ENCODE measurements at regions not wholly inside any gene's neighbourhood (a gene's known extent, or its start where the extent isn't known, plus 50 kb on each side); places are given as distances from the start of the nearest gene placed in this dataset.
A peak's percentile ranks its signal among the peaks of the same experiment; 100 is the strongest.

DNA sequence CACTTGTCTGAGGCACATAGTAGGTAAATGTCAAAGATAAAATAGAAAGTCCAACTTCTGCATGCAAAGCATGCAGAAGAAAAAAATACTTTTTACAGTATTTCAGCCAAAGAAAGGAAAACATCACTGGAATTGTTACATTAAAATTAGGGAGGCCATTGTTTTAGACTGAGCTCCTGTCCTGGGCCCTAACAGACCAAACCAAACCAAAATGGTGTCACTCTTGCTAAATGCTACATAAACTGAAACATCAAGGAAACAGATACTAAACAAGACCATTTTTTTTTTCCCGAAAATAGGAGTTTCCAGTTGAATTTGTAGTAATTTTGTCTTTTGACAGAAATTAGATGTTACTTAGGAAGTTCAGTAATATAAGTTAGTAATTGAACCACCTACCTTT, 508.8 kb downstream of the DSC3 start:
- DNase-seq = no peak
- Histone ChIP-seq H3K4me1 (no peaks in the 10 kb centered on the region), H3K27me3 (ENCODE audit: low read depth) (no peaks in the 10 kb centered on the region), H3K4me3 (no peak overlapping the region), H3K36me3 (no peaks in the 10 kb centered on the region), H3K27ac (no peak overlapping the region), H3K9me3 (no peaks in the 10 kb centered on the region)
- ATAC-seq = no peak
- TF ChIP-seq, protein P1, sequence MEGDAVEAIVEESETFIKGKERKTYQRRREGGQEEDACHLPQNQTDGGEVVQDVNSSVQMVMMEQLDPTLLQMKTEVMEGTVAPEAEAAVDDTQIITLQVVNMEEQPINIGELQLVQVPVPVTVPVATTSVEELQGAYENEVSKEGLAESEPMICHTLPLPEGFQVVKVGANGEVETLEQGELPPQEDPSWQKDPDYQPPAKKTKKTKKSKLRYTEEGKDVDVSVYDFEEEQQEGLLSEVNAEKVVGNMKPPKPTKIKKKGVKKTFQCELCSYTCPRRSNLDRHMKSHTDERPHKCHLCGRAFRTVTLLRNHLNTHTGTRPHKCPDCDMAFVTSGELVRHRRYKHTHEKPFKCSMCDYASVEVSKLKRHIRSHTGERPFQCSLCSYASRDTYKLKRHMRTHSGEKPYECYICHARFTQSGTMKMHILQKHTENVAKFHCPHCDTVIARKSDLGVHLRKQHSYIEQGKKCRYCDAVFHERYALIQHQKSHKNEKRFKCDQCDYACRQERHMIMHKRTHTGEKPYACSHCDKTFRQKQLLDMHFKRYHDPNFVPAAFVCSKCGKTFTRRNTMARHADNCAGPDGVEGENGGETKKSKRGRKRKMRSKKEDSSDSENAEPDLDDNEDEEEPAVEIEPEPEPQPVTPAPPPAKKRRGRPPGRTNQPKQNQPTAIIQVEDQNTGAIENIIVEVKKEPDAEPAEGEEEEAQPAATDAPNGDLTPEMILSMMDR (IDR thresholded peaks at IDR 0.05) = no peak
- intact Hi-C loops (cut with DNase I) = no loop called here

DNA sequence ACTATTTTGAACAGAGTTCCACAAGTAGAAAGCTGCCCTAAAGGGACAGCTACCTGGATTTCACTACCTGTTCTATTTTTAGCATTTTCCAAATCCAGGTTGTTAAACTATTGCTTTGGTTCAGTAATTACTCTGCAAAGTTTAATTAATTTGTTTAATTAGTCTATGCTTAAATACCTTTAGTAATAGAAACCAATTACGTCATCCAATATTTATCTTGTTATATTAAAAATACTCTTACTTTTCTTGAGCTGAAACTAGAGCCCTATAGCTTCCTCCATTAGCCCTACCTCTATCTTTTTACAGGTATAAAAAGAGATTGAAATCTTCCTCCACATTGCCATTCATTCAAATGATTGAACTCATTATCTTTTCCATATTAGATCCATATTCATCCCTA, 514.6 kb downstream of the DSC3 start:
- DNase-seq = no peak
- TF ChIP-seq, protein P1 (IDR thresholded peaks at IDR 0.05) = no peak
- Histone ChIP-seq H3K9me3 (no peaks in the 10 kb centered on the region), H3K4me1 (no peaks in the 10 kb centered on the region), H3K36me3 (no peaks in the 10 kb centered on the region), H3K27ac (no peak overlapping the region), H3K27me3 (ENCODE audit: low read depth) (no peaks in the 10 kb centered on the region), H3K4me3 (no peak overlapping the region)
- no peak for ATAC-seq
- intact Hi-C loops (cut with DNase I) = no loop called here

DNA sequence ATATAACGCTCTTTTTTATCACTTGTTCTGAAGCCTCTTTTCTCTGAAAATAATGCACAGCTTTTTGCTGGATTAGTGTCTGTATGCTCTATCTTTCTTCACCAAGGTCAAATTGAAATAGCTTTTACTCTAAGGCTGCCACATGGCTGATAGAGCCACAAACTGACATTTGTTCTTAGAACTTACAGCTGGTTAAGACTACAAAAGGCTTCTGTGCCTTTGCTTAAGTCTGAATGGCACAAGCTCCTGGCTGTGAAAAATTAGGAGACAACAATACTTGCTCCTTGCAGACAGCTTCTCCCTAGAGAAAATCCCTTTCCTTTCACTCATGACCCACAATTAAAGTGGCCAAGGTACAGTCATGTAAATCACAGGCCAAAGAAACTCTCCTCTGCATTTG, 515.3 kb downstream of the DSC3 start:
- no peak overlapping the region for H3K27ac ChIP-seq
- TF ChIP-seq, protein P1 (IDR thresholded peaks at IDR 0.05) = no peak
- no peak for ATAC-seq
- no peak overlapping the region for H3K4me3 ChIP-seq
- no peaks in the 10 kb centered on the region for H3K27me3 ChIP-seq (ENCODE audit: low read depth)
- H3K36me3 ChIP-seq = no peaks in the 10 kb centered on the region
- no peaks in the 10 kb centered on the region for H3K9me3 ChIP-seq
- no peak for DNase-seq
- H3K4me1 ChIP-seq = no peaks in the 10 kb centered on the region
- intact Hi-C loops (cut with DNase I) = no loop called here

DNA sequence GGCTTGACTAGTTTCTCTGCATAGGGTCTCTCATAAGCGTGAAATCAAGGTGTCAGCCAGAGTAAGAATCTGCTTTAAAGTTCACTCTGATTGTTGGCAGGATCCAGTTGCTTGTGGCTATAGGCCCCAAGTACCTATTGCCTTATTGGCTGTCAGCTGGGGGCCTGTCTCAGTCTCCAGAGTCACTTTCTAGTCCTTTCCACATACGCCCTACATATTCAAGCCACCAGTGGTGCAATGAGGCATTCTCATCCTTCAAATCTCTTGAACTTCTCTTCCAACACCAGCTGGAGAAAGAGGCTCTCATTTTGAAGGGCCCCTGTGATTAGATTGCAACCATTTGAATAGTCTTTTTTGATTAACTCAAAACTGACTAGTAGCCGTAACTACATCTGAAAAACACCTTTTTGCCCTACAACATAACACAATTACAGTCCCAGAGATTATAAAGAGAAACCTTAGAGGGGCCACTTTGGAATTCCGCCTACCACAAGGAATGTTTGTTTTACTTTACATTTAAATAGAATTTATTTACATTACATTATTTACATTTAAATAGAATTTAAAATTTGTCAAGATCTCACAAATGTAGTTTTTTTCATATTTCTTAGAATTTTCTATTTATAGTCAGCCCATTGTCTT, 520.1 kb downstream of the DSC3 start:
- DNase-seq (no peak), ATAC-seq (no peak)
- Histone ChIP-seq H3K9me3 (no peaks in the 10 kb centered on the region), H3K27ac (no peak overlapping the region), H3K4me1 (no peaks in the 10 kb centered on the region), H3K27me3 (ENCODE audit: low read depth) (no peaks in the 10 kb centered on the region), H3K4me3 (no peak overlapping the region), H3K36me3 (no peaks in the 10 kb centered on the region)
- intact Hi-C loops (cut with DNase I) = no loop called here
- TF ChIP-seq, protein P1 (IDR thresholded peaks at IDR 0.05) = no peak

DNA sequence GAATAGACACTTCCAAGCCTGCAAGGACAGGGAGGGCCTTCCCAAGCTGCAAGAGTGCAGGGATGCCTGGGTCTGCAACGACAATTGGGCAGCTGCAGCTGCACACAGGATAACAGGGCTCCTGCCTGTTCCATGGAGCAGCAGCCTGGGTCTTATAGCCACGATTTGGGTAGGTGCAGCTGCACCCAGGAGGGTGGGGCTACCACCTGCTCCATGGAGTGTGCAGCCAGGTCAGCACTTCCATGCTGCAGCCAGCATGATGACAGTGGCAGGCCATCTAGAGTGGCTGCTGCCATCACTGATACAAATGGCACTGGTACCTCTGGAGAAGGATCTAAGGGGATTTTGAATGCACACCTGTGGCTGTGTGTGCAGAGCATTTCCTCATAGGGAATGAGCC, 528.5 kb downstream of the DSC3 start:
- no peak overlapping the region for H3K4me3 ChIP-seq
- H3K27me3 ChIP-seq (ENCODE audit: low read depth) = no peaks in the 10 kb centered on the region
- H3K27ac ChIP-seq = no peak overlapping the region
- ATAC-seq (peak in 1 of 2 donors; percentile 28), DNase-seq (no peak)
- TF ChIP-seq, protein P1 (IDR thresholded peaks at IDR 0.05) = no peak
- H3K9me3 ChIP-seq = no peaks in the 10 kb centered on the region
- intact Hi-C loops (cut with DNase I) = no loop called here
- H3K4me1 ChIP-seq = no peaks in the 10 kb centered on the region
- H3K36me3 ChIP-seq = no peaks in the 10 kb centered on the region

Data from lower lobe of right lung (tissue), 2 donors.